ENCODE measurements at regions not wholly inside any gene's neighbourhood (a gene's known extent, or its start where the extent isn't known, plus 50 kb on each side); places are given as distances from the start of the nearest gene placed in this dataset. TPM values are rescaled to one million over a fixed set of nuclear protein-coding genes. Genes with fewer than 3 reads are reported as not detected.

- intact Hi-C loops (cut with micrococcal nuclease), result no loop called here
- POLR2A ChIA-PET, result no interaction called here
- no peaks in the 10 kb centered on the region for H3K27me3 Mint-ChIP-seq
- H3K9me3 Mint-ChIP-seq, result no peaks in the 10 kb centered on the region
- no peak for ATAC-seq
- CTCF ChIA-PET, result interaction anchor here (0.6 kb wide), 1 partner anchor 211 kb away, joined by 3 read pairs; no protein-coding TSS in a partner anchor
- no peak for TF ChIP-seq CTCF (IDR thresholded peaks at IDR 0.05)
- H3K4me3 Mint-ChIP-seq, result no peak overlapping the region
- no peak overlapping the region for H3K27ac Mint-ChIP-seq
- no peaks in the 10 kb centered on the region for H3K36me3 Mint-ChIP-seq (ENCODE audit: low read depth)
- DNase-seq, result no peak
- peaks cover 18% of the 10 kb centered on the region for H3K4me1 Mint-ChIP-seq (ENCODE audit: low read depth)
Observed at GRCh38 chr20:25749649-25750048, 53.0 kb upstream of the ZNF337 start.

Small RNA genes in the stretch of these regions (microRNA-seq; reads per million reads assigned to microRNA genes)
- gene MIR663A (ENCODE audit: borderline microRNAs expressed, borderline replicate concordance), result not detected

All from activated CD8-positive, alpha-beta T cell treated with anti-CD3 and anti-CD28 coated beads for 36 hours (primary cell).